Esophagus (tissue), 2 donors: ENCODE measurements at regions not wholly inside any gene's neighbourhood (a gene's known extent, or its start where the extent isn't known, plus 50 kb on each side); places are given as distances from the start of the nearest gene placed in this dataset.

Experiments
- H3K27ac ChIP-seq, 2 donors: one replicate each; pipeline ENCODE4 v1.5.1; 2013; ENCODE audit warnings: low read depth in 2 of 2, mild to moderate bottlenecking in 2 of 2, inconsistent platforms in 1 of 2, low read length in 1 of 2, moderate library complexity in 1 of 2
- H3K27me3 ChIP-seq, 2 donors: one replicate each; pipeline ENCODE4 v1.6.1; 2013; ENCODE audit warnings: low read length in 2 of 2, control low read depth in 1 of 2, mild to moderate bottlenecking in 1 of 2; ENCODE audit not compliant: insufficient read depth in 2 of 2, control insufficient read depth in 1 of 2
- H3K36me3 ChIP-seq, 2 donors: one replicate each; pipeline ENCODE4 v1.6.1; 2013; ENCODE audit warnings: low read length in 1 of 2; ENCODE audit not compliant: control insufficient read depth in 2 of 2, insufficient read depth in 2 of 2
- H3K4me1 ChIP-seq, 2 donors: one replicate each; pipeline ENCODE4 v1.6.1; 2013; ENCODE audit warnings: low read length in 1 of 2; ENCODE audit not compliant: control insufficient read depth in 2 of 2, insufficient read depth in 2 of 2
- H3K4me3 ChIP-seq, 2 donors: one replicate each; pipeline ENCODE4 v1.5.1; 2013; ENCODE audit warnings: low read length in 2 of 2, mild to moderate bottlenecking in 2 of 2, low read depth in 1 of 2, moderate library complexity in 1 of 2
- H3K9me3 ChIP-seq, 2 donors: one replicate each; pipeline ENCODE4 v1.6.1; 2013; ENCODE audit warnings: mild to moderate bottlenecking in 2 of 2, low read depth in 1 of 2, low read length in 1 of 2, moderate library complexity in 1 of 2; ENCODE audit not compliant: control insufficient read depth in 2 of 2, insufficient read depth in 1 of 2
- WGBS, 2 donors: extraction: QIAGEN DNeasy Blood & Tissue Kit; methylation state at CpG; one replicate each; pipeline ENCODE4 v1.1.7; 2013; 5-methylcytosine and 5-hydroxymethylcytosine counted together
- donor health status: healthy with polysubstance abuse.
- donor health status: Bipolar disorder and iron deficiency.

DNA sequence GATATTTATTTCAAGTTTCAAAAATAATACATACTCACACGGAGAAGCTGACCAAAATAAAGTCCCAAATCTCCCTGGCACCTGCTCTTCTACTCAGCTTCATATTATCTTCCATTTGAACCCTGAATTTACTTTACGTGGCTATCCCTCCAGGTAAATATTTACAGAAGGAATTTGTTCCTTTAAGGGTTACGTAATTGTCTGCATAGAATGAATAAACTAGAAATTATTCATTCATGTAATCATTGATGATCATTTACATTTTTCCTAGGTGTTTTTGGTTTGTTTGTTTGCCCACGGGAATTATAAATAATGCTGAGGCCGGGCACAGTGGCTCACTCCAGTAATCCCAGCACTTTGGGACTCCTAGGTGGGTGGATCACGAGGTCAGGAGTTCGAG lies 251.2 kb downstream of the PLK2 start:
- H3K9me3 ChIP-seq = no peaks in the 10 kb centered on the region
- no peaks in the 10 kb centered on the region for H3K4me1 ChIP-seq
- H3K4me3 ChIP-seq = no peak overlapping the region
- WGBS, 2 donors = 67 to 85% methylated on average over 7 of the region's 7 CpGs
- H3K27me3 ChIP-seq = no peaks in the 10 kb centered on the region
- no peak overlapping the region for H3K27ac ChIP-seq
- H3K36me3 ChIP-seq = no peaks in the 10 kb centered on the region

DNA sequence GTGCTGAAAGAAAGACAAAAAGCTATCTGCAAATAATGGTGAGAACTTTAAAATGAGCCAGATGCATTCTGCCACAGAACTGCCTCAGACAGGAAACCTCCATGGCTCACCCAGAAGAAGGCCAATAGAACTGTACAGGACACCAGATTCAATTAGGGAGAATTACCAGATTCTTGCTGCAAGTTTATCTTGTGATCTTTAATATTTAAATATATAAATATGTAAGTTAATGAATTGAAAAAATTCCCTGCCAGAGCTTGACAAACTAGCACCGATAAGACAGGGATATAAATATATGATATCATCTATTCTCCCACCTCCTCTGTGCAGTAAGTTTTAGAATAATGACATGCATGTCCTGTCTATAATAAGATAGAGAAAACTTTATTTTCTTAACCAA lies 252.8 kb downstream of the PLK2 start:
- Histone ChIP-seq H3K36me3 (no peaks in the 10 kb centered on the region), H3K4me1 (peaks cover 0 to 2% of the 10 kb centered on the region in 2 donors), H3K27ac (no peak overlapping the region), H3K9me3 (no peaks in the 10 kb centered on the region), H3K4me3 (no peak overlapping the region), H3K27me3 (no peaks in the 10 kb centered on the region)
- 41% methylated on average over 1 of the region's 1 CpG for WGBS, 2 donors

DNA sequence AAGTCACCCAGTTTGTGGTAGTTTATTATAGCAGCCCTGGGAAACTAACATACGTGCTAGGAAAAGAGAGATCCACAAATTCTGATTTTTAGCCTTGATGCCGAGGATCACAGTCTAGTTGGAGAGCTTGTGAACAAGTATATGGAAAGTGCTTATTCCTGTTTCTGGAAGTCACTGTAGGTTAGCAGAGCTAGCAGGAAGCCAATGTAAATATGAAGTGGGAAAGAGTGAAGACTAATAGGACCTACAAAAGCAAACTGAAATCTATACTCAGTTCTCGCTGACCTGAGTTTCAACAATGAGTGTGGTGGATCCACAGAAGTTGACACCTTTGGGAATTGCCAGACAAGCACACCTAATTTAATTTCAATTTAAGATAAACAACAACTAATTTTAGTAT lies 254.9 kb downstream of the PLK2 start:
- Histone ChIP-seq H3K27me3 (no peaks in the 10 kb centered on the region), H3K4me1 (peaks cover 0 to 2% of the 10 kb centered on the region in 2 donors), H3K36me3 (no peaks in the 10 kb centered on the region), H3K27ac (no peak overlapping the region), H3K9me3 (no peaks in the 10 kb centered on the region), H3K4me3 (no peak overlapping the region)
- WGBS, 2 donors = 91 to 95% methylated on average over 3 of the region's 3 CpGs

DNA sequence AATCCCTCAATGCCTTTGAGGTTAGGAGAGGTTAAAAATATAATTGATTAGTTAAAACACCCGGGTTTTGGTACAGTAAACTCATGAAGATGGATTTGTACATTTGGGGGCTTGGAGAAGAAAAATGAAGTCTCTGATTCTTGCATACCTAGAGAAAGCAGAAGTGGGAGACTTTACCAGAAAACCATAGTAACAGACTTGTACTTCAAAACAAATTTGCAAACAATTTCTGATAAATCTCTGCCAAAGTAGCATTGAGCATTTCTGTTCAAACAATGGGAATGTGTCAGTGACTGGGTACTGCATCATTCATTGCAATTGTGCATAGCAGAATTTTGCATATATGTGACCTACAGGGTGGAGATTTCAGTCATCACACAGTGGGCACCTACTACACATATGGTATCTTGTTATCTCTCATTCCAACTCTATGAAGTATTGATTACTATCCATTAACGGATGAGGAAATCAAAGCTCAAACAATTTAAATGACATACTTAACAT lies 256.9 kb downstream of the PLK2 start:
- no peak overlapping the region for H3K27ac ChIP-seq
- no peaks in the 10 kb centered on the region for H3K27me3 ChIP-seq
- H3K4me1 ChIP-seq = peaks cover 0 to 2% of the 10 kb centered on the region in 2 donors
- no peaks in the 10 kb centered on the region for H3K9me3 ChIP-seq
- H3K36me3 ChIP-seq = no peaks in the 10 kb centered on the region
- 75 to 76% methylated on average over 2 of the region's 2 CpGs for WGBS, 2 donors
- H3K4me3 ChIP-seq = no peak overlapping the region

DNA sequence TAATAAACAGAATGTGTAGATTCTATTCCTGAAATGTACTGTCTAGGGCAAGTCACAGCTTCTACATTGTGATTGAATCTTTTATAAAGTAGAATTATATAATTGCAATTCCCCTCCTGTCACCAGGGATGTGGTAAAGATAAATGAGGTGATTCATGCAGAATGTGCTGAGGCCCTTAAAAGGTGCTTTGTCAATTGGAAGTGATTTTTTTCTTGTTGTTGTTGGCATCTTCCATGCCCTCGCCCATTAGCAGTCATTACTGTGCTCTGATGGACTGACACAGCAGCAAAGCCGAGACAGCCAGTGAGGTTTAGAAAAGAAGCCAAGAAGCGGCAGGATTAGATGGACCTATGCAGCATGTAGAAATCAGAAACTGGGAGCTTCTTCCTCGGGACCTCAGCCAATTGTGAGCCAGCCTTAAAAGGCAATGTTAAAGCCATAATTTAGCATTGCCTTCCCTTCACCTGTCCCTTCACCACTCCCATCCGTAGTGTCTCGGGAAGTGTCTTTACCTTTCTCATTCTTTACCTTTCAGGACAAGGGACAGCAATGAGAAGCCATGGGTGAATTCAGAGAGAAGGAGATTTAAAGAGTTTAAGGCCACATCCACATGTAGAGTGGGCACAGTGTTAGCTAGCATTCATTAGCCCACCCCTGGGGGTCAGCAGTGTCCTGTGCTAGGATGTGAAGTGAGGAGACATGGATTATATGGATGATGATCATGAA lies 257.8 kb downstream of the PLK2 start:
- Histone ChIP-seq H3K4me1 (peaks cover 0 to 2% of the 10 kb centered on the region in 2 donors), H3K9me3 (no peaks in the 10 kb centered on the region), H3K27me3 (no peaks in the 10 kb centered on the region), H3K4me3 (no peak overlapping the region), H3K27ac (no peak overlapping the region), H3K36me3 (no peaks in the 10 kb centered on the region)
- 48 to 64% methylated on average over 6 of the region's 6 CpGs for WGBS, 2 donors

DNA sequence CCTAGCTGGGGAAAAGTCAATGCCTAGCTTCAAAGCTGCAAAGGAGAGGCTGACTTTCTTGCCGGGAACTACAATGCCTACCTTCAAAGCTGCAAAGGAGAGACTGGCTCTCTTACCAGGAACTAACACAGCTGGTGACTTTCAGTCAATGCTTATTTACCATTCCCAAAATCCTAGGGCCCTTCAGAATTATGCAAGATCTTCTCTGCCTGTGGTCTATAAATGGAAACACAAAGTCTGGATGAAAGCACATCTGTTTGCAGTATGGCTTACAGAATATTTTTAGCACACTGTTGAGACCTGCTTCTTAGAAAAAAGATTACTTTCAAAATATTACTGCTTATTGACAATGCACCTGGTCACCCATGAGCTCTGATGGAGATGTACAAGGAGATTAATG lies 259.4 kb downstream of the PLK2 start:
- no peak overlapping the region for H3K27ac ChIP-seq
- H3K27me3 ChIP-seq = no peaks in the 10 kb centered on the region
- H3K9me3 ChIP-seq = no peaks in the 10 kb centered on the region
- no peak overlapping the region for H3K4me3 ChIP-seq
- peaks cover 0 to 2% of the 10 kb centered on the region in 2 donors for H3K4me1 ChIP-seq
- no peaks in the 10 kb centered on the region for H3K36me3 ChIP-seq
- WGBS, 2 donors = 89 to 100% methylated on average over 1 of the region's 1 CpG

DNA sequence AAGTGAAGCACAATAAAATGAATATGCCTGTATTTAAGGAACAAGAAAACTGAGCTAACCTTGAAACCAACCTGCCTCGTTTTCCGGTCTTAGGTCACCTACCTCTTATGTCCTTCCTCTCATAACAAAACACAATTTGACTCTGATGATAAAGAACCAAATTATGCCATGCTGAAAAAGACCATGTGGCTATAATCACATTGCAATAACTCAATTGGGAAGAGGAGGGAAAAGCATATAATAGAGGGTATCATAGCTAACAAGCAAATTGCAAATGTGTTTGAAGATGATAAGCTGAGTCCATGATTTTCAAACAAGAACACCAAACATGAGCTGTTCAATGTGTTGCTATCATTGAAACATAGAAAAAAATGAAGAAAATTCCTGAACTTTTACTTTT lies 260.8 kb downstream of the PLK2 start:
- 96 to 98% methylated on average over 2 of the region's 2 CpGs for WGBS, 2 donors

DNA sequence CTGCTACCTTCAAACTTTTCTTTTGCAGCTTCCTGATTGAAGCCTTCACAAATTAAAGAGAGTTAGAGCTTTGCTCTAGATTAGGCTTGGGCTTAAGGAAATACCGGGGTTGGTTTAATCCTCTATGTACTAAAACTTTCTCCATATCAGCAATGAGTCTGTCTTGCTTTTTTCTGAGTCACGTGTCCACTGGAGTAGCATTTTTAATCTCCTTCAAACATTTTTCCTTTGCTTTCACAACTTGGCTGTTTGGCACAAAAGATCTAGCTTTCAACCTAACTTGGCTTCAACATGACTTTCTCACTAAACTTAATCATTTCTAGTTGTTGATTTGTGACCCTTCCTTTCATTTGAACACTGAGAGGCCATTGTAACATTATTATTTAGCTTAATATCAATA lies 261.6 kb downstream of the PLK2 start:
- Histone ChIP-seq H3K9me3 (no peaks in the 10 kb centered on the region), H3K36me3 (no peaks in the 10 kb centered on the region), H3K27me3 (no peaks in the 10 kb centered on the region), H3K4me3 (no peak overlapping the region), H3K27ac (no peak overlapping the region), H3K4me1 (peaks cover 0 to 2% of the 10 kb centered on the region in 2 donors)
- WGBS, 2 donors = 28 to 59% methylated on average over 2 of the region's 2 CpGs

More for the DNA sequence above, 260.8 kb downstream of the PLK2 start:
- H3K4me1 ChIP-seq = peaks cover 0 to 2% of the 10 kb centered on the region in 2 donors
- H3K9me3 ChIP-seq = no peaks in the 10 kb centered on the region
- H3K36me3 ChIP-seq = no peaks in the 10 kb centered on the region
- H3K27me3 ChIP-seq = no peaks in the 10 kb centered on the region
- no peak overlapping the region for H3K27ac ChIP-seq
- no peak overlapping the region for H3K4me3 ChIP-seq

DNA sequence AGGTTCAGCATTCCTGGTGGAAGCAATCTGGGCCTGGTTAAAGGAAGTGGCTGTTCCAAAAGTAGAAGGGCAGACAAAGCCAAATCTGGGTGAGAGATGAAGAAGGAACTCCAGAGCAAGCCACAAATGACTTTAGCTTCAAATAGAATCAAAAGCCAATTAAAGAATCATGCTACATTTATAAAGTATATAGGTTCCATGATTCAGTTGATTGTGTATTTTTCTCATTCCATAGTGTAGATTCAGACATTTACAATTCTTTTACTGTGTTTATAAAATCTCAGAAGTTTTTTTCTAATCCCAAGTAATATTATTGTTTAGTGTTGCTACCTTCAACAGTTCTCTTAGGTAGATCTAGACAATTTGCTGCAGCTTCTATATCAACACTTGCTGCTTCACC lies 262.0 kb downstream of the PLK2 start:
- Histone ChIP-seq H3K27ac (no peak overlapping the region), H3K4me3 (no peak overlapping the region), H3K36me3 (no peaks in the 10 kb centered on the region), H3K27me3 (no peaks in the 10 kb centered on the region), H3K4me1 (peaks cover 0 to 2% of the 10 kb centered on the region in 2 donors), H3K9me3 (no peaks in the 10 kb centered on the region)

DNA sequence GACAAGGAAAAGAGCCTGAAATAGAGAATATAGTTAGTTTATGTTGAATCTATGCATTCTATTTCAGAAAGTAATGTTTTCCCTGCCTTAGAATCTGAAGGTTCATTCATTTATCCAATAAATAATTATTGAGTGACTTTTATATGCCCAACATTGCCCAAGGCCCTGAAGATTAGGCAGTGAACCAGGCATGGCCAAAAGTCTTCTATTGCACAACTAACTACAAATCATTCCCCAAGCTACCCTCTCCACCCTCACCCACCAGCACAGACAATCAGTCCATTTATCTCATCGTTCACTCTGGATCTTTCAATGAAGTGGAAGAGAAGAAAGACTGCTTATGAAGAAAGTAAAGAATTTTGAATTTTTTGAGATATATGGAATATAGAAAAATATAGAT lies 268.4 kb downstream of the PLK2 start:
- 64 to 72% methylated on average over 1 of the region's 1 CpG for WGBS, 2 donors
- no peaks in the 10 kb centered on the region for H3K9me3 ChIP-seq
- H3K4me1 ChIP-seq = no peaks in the 10 kb centered on the region
- H3K36me3 ChIP-seq = no peaks in the 10 kb centered on the region
- H3K4me3 ChIP-seq = no peak overlapping the region
- no peaks in the 10 kb centered on the region for H3K27me3 ChIP-seq
- H3K27ac ChIP-seq = no peak overlapping the region
